Inferior parietal cortex (tissue), 1 donor: ENCODE measurements at regions not wholly inside any gene's neighbourhood (a gene's known extent, or its start where the extent isn't known, plus 50 kb on each side); places are given as distances from the start of the nearest gene placed in this dataset.

Experiments used
- DNase-seq: peaks from one replicate; pipeline ENCODE4 v3.0.0-alpha.2; 2016; ENCODE audit errors: extremely low spot score

GRCh38 chr22:49508561-49508960, 319.1 kb downstream of the BRD1 start:
- no peak for DNase-seq

DNA sequence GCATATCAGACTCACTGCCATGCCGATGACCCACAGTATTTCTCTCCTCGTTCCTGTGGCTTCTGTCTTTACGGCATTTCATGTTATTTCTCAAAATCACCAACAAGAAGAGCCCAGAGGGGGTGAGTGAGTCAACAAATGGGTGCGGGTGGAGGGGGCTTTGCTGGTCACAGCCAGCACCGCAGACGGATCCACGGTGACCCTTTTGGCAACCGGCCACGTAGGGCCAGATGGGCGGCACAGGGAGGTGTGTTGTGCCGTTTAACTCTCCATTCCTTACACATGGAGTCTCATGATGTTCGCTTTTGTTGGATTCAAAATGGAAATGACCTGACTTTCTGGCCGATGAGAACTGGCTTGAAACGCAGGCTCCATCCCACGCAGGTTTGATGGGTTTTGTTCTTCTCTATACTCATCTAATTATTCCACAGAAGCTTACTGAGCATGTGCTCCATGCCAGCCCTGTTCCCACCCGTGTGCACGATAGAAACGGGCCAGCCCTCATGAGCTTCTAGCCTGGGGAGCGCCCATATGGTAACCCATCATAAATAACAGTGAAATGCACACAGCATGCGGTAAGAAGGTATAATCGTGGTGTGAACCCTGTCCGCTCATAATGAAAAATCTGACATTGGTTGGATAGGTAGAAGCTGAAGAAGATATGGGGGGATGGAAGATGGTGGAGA, 319.9 kb downstream of the BRD1 start:
- DNase-seq, result no peak

GRCh38 chr22:49506010-49506400, 321.7 kb downstream of the BRD1 start:
- no peak for DNase-seq

DNA sequence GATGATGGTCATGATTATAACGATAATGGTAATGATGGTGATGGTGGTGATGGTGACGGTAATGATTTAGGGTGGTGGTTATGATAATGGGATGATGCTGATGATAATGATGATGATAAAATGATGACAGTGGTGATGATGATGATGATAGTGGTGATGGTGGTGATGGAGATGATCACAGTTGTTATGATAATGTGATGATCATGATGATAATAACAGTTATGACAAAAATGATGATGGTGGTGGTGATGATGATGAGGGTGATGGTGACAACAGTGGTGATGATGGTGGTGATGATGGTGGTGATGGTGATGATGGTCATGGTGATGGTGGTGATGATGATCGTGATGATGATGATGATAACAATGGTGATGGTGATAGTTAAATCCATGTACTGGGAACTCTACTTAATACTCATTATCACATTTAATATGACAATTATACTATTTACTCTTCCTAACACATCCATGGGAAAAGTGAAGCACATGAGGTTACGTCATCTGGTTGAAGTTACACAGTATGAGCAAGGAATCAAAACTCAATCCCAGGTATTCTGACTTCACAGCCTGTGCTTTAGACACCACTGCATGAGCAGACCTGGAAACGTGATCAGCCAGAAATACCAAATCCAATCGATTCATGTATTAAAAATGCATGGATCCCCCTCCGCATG, 322.2 kb downstream of the BRD1 start:
- DNase-seq, result no peak

DNA sequence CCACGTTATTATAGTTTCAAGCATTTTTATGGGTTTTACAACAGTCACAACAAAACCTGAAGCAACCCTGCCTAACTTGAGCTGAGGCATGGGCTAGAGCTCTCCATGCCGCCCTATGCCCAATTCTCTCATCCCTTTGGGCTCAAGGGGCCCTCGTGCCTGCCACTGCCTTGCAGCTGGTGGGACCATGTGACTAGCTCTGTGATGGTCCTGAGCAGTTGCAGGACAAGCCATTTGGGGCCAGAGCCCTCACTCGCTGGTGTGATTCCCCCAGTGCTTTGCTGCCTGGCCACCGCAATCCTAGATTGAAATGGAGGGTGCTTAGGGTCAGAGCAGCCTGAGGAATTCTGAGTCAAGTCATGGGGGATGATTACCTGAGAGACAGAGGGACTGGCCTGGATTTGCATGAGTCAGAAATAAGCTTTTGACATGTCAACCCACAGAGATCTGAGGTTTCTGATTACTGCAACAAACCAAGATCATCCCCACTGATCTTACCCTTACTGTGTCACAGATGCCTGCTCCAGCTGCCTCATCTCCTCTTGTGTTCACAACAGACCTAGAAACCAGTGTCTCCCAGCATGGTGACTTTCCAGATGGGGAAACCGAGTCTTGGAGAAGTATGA, 323.7 kb downstream of the BRD1 start:
- DNase-seq, result no peak

DNA sequence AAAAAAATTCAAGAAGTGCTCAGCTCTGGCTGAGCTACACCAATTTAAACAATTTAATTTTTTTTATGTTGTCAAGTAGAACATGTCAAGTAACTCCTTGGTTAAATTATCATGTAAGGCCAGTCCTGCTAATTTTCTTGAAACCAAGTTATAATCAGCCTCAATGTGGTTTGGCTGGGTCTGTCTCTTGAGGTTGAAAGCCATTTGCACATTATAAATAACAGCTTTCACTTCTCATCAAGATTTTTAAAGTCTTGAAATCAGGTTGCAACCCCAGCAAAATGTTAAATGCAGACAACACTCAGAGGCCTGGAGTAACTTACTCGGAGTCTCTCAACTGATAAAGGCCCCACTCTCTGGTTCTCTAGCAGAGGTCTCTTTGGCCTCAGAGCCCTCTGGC, 324.4 kb downstream of the BRD1 start:
- no peak for DNase-seq

DNA sequence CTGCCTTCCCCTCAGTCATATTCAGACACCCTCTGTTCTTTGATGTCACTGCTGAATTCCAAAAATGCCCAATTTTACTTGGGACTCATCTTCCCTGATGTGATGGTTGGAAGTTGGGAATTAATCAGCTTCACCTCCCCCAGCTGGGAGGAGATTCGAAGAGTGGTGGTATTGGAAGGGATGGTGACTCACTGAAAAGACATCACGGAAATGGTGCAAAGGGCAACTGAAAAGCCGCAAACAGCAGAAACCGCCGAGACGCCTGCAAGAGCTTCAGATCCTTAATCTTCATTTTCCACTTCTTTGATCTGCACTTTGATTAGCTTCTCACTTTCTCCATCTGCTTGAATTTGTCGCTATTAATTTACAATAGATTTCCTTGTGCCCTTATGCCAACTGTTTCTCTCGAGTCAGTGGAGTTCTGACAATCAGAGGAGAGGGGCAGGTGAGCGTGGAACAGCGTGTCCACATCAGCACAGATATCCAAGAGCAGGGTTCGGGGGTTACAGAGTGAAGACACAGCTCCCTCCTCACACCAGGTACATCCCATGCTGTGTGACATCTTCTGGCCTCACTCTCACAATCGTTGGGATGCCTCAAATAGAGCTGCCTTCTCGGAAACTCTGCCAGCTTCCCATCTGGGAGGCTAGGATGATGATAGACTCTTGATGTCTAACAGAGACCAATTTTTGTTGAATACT, 325.4 kb downstream of the BRD1 start:
- DNase-seq, result no peak

DNA sequence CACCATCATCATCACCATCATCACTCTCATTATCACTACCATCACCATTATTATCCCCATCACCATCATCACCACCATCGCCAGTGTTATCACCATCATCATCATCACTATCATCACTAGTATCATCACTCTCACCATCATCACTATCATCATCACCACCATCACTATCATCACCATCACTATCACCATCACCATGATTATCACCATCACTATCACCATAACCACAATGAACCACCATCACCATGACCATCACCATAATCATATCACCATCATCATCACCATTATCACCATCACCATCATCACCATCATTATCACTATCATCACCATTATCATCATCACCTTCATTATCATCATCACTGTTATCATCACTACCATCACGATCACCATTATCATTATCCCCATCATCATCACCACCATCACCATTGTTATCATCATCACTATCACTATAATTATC, 326.7 kb downstream of the BRD1 start:
- DNase-seq, result no peak

DNA sequence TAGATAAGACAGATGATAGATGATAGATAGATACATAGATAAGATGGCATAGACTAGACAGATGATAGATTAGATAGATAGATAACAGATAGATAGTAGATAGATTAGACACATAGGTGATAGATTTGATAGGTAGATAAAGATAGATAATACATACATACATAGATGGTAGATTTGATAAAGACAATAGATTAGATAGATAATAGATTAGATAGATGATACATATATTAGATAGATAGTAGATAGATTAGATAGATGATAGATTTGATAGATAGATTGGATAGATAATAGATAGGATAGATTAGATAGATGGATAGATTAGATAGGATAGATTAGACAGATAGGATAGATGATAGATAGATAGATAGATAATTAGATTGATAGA, 327.6 kb downstream of the BRD1 start:
- no peak for DNase-seq

GRCh38 chr22:49499433-49500075, 328.1 kb downstream of the BRD1 start:
- no peak for DNase-seq

- no peak for DNase-seq
Observed at GRCh38 chr22:49497266-49497665, 330.4 kb downstream of the BRD1 start.

- DNase-seq, result no peak
Observed at GRCh38 chr22:49494555-49494954, 333.1 kb downstream of the BRD1 start.

GRCh38 chr22:49492741-49493251, 334.9 kb downstream of the BRD1 start:
- DNase-seq, result no peak

DNA sequence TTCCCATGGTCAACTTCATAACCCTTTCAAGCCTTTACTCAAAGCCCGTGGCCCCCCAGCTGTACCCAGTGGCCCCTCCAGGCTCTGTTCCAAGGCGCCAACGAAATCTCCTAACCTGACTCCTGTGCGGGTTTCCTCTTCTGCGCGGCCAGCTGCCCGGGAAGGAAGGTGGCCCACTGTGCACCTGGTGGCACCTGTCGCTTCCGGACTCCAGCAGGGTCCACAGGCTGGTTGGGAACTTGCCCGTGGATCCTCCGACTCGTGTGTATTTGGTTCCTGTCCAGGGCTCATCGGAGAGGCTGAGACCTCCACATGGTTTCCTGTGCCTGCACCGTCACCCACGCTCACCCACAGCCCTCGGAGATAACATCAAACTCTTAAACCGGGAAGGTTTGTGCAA, 335.4 kb downstream of the BRD1 start:
- DNase-seq, result no peak

DNA sequence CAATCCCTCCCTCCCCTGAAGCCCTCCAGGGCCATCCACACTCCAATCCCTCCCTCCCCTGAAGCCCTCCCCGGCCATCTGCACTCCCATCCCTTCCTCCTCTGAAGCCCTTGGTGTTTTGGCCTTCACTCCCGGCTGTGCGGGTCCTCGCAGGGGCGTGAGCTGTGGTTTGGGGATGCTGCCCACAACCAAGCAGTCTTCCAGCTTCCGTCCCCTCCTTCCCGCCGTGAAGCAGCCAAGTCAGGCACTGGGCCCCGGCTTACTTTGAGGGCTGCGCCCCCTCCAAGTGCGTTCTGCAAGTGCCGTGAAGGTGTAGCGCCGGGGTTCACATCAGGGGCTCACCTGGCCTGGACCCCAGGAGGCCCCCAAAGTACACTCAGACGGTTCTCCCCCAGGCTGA, 335.9 kb downstream of the BRD1 start:
- DNase-seq, result no peak

DNA sequence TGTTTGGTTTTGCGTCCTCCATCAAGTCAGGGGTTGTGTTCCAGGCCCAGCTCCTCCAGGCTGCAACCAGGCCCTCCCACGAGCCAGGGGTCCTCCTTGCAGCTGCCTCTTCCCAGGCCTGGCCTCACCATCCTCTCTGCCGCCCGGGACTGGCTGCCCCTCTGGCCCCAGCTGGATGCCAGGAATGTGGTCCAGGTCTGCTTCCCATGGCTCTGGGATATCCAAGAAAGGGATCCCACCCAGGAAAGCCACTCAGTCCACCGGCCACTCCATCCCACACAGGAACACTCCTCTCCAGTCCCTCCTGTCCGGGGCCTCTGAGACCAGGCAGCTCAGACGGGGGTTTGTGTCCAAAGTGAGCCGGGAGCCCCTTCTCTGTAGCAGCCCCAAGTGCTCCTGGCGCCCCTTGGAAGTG, 336.4 kb downstream of the BRD1 start:
- DNase-seq, result no peak

GRCh38 chr22:49490692-49491091, 337.0 kb downstream of the BRD1 start:
- DNase-seq, result no peak

DNA sequence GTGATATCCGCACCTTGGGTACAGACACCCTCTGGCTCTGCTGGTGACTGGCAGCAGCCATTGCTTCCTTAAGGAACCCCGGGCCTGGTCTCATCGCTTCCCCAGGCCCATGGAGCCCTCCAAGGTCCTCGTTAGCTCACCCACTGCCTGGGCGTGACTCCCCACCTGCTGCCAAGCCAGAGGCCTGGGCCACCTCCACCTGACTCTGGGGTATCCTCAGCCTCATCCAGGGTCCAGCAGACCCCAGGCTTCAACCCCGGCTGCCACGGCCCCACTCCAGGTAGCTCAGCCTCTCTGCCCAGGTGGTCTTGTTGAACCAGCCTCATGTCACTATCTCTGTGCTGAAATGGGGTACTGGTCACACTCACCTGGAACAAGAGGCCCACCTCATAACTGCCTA, 337.9 kb downstream of the BRD1 start:
- DNase-seq, result no peak

GRCh38 chr22:49488943-49489342, 338.7 kb downstream of the BRD1 start:
- DNase-seq, result no peak

DNA sequence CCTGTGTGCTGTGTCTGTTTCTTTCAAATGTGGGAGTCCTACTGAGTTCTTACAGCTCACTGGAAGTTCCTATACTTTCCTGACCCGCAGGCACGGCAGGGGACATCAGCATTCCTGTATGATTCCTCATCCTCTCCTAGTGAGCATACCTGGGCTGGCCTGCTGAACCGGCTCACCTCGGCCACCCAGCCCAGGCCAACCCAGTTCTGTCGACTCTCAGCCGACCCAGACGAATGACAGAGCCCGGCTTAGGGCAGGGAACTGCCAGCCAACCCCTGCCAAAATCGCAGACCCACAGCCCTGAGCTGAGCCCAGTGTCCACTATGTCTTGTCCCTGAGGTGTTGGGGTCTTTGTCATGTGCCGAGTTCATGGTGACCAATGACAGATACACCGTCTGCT, 339.7 kb downstream of the BRD1 start:
- DNase-seq, result no peak

GRCh38 chr22:49486225-49486624, 341.4 kb downstream of the BRD1 start:
- DNase-seq, result no peak

DNA sequence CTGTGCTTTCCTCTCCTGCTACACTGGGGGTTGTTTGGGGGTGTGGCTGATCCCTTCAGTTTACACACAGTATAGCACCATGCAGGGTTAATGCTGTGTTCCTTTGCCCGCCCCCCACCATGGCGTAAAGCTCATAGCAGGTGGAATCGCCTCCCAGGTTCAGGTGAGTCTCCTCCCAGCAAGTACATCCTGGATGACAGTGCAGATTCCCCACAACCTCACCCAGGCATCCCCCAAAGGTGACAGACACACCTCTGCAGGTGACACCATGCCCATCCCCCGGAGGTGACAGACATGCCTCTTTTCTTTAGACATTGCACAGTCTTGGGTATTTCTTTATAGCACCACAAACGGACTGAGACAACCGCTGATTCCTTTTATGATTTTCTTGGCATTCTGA, 343.7 kb downstream of the BRD1 start:
- no peak for DNase-seq
